ENCODE measurements at regions not wholly inside any gene's neighbourhood (a gene's known extent, or its start where the extent isn't known, plus 50 kb on each side); places are given as distances from the start of the nearest gene placed in this dataset.

- no peak for TF ChIP-seq POLR2A (IDR thresholded peaks at IDR 0.05; ENCODE audit: low read depth, low read length)
- no peak for TF ChIP-seq POLR2AphosphoS5 (IDR thresholded peaks at IDR 0.05; ENCODE audit: low read depth, low read length)
- TF ChIP-seq TAF1 (IDR thresholded peaks at IDR 0.05; ENCODE audit: low read depth, low read length) = no peak
- no peak for TF ChIP-seq PAX5 (IDR thresholded peaks at IDR 0.05; ENCODE audit: insufficient read depth, low read length, severe bottlenecking)
Measured at GRCh38 chr2:217252181-217252580, 392.3 kb upstream of the TNP1 start.
